ENCODE measurements at regions not wholly inside any gene's neighbourhood (a gene's known extent, or its start where the extent isn't known, plus 50 kb on each side); places are given as distances from the start of the nearest gene placed in this dataset.

DNA sequence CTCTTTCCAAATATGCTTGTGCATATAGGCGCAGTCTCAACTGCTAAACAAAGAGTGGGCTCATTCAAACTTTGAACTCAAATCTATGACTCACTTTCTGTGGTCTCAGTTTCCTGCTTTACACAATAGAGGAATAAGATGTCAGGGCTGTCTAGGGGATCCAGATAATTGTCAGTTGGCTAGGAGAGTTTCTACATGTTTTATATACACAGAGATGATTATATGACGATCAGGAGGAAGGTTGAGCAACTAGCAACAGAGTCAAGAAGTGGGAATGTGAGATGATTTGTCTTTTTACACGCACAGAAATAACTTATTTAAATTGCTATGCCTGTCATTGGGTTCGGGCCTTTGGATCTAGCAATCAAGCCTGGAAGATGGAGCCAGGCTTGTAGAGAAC lies 299.4 kb upstream of the LYPLAL1 start:
- H3K27me3 Mint-ChIP-seq (ENCODE audit: insufficient read depth, unreplicated experiment), result no peaks in the 10 kb centered on the region
- no peaks in the 10 kb centered on the region for H3K4me1 ChIP-seq
- H3K36me3 Mint-ChIP-seq (ENCODE audit: insufficient read depth, unreplicated experiment), result no peaks in the 10 kb centered on the region
- H3K4me3 Mint-ChIP-seq (ENCODE audit: unreplicated experiment), result no peak overlapping the region
- BruUV-seq (replicated peaks), result no TSS peak
- H3K9me3 ChIP-seq, result no peaks in the 10 kb centered on the region
- ChIA-PET POLR2A (no interaction called here), CTCF (no interaction called here)
- DNase-seq, result no peak
- no peaks in the 10 kb centered on the region for H3K27me3 ChIP-seq (replicated peaks; ENCODE audit: control insufficient read depth, insufficient read depth, low read length)
- H3K4me1 Mint-ChIP-seq (ENCODE audit: low read depth, unreplicated experiment), result peaks cover 7% of the 10 kb centered on the region
- H3K4me3 ChIP-seq (ENCODE audit: low read depth, low read length), result no peak overlapping the region
- H3K27ac Mint-ChIP-seq (ENCODE audit: unreplicated experiment), result no peak overlapping the region
- H3K9me3 Mint-ChIP-seq (ENCODE audit: unreplicated experiment), result no peaks in the 10 kb centered on the region
- intact Hi-C loops (cut with micrococcal nuclease; ENCODE audit: unreplicated experiment), result no loop called here
- no peak for TF ChIP-seq CTCF (IDR thresholded peaks at IDR 0.05; ENCODE audit: insufficient read depth in 1 of 2, low read depth in 1 of 2, low read length in 1 of 2, severe bottlenecking in 1 of 2, unreplicated experiment in 1 of 2)
- no peaks in the 10 kb centered on the region for H3K36me3 ChIP-seq (ENCODE audit: control insufficient read depth, insufficient read depth, low read length)

DNA sequence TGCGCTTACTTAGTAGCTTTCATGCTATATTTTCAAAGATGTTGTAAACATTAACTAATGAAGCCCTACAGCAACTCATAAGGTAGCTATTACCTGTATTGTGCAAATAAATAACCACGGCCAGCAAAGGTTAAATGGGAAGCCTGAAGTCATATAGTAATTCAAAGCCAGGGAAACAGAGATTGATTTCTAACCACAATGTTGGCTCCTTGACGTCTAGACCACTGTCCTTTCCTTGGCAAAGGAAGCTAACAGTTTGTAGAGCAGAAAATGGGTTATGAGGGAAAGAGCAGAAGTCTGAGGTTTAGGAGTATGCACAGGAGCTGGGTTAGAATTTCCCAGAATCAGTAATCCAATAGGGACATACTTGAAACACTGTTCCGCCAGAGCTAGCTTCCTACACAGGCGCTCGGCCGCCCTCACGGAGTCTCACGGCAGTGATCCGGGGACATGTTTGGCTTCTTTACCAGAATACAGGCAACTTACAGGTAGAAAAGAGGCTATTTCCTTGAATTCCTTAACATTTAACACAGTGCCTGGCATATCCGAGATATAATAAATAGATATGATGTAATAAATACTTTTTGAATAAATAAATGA lies 298.8 kb upstream of the LYPLAL1 start:
- H3K4me3 Mint-ChIP-seq (ENCODE audit: unreplicated experiment), result no peak overlapping the region
- ChIA-PET POLR2A (no interaction called here), CTCF (no interaction called here)
- H3K27me3 Mint-ChIP-seq (ENCODE audit: insufficient read depth, unreplicated experiment), result no peaks in the 10 kb centered on the region
- H3K4me1 Mint-ChIP-seq (ENCODE audit: low read depth, unreplicated experiment), result peaks cover 7% of the 10 kb centered on the region
- no peak overlapping the region for H3K27ac Mint-ChIP-seq (ENCODE audit: unreplicated experiment)
- intact Hi-C loops (cut with micrococcal nuclease; ENCODE audit: unreplicated experiment), result no loop called here
- no peaks in the 10 kb centered on the region for H3K36me3 ChIP-seq (ENCODE audit: control insufficient read depth, insufficient read depth, low read length)
- DNase-seq, result no peak
- no peak for TF ChIP-seq CTCF (IDR thresholded peaks at IDR 0.05; ENCODE audit: insufficient read depth in 1 of 2, low read depth in 1 of 2, low read length in 1 of 2, severe bottlenecking in 1 of 2, unreplicated experiment in 1 of 2)
- H3K4me1 ChIP-seq, result no peaks in the 10 kb centered on the region
- H3K9me3 Mint-ChIP-seq (ENCODE audit: unreplicated experiment), result no peaks in the 10 kb centered on the region
- no TSS peak for BruUV-seq (replicated peaks)
- H3K4me3 ChIP-seq (ENCODE audit: low read depth, low read length), result no peak overlapping the region
- no peaks in the 10 kb centered on the region for H3K27me3 ChIP-seq (replicated peaks; ENCODE audit: control insufficient read depth, insufficient read depth, low read length)
- H3K9me3 ChIP-seq, result no peaks in the 10 kb centered on the region
- no peaks in the 10 kb centered on the region for H3K36me3 Mint-ChIP-seq (ENCODE audit: insufficient read depth, unreplicated experiment)

GRCh38 chr1:218878369-218878768 lies 295.3 kb upstream of the LYPLAL1 start:
- BruUV-seq (replicated peaks), result no TSS peak
- TF ChIP-seq CTCF (IDR thresholded peaks at IDR 0.05; ENCODE audit: insufficient read depth in 1 of 2, low read depth in 1 of 2, low read length in 1 of 2, severe bottlenecking in 1 of 2, unreplicated experiment in 1 of 2), result no peak
- Histone ChIP-seq H3K4me1 (no peaks in the 10 kb centered on the region), H3K27me3 (replicated peaks; ENCODE audit: control insufficient read depth, insufficient read depth, low read length) (no peaks in the 10 kb centered on the region), H3K9me3 (no peaks in the 10 kb centered on the region), H3K36me3 (ENCODE audit: control insufficient read depth, insufficient read depth, low read length) (no peaks in the 10 kb centered on the region), H3K4me3 (ENCODE audit: low read depth, low read length) (no peak overlapping the region)
- POLR2A ChIA-PET, result no interaction called here
- Mint-ChIP-seq H3K36me3 (ENCODE audit: insufficient read depth, unreplicated experiment) (no peaks in the 10 kb centered on the region), H3K4me1 (ENCODE audit: low read depth, unreplicated experiment) (peaks cover 7% of the 10 kb centered on the region), H3K4me3 (ENCODE audit: unreplicated experiment) (no peak overlapping the region), H3K27me3 (ENCODE audit: insufficient read depth, unreplicated experiment) (no peaks in the 10 kb centered on the region), H3K9me3 (ENCODE audit: unreplicated experiment) (no peaks in the 10 kb centered on the region), H3K27ac (ENCODE audit: unreplicated experiment) (no peak overlapping the region)
- intact Hi-C loops (cut with micrococcal nuclease; ENCODE audit: unreplicated experiment), result no loop called here
- CTCF ChIA-PET, result no interaction called here
- DNase-seq, result no peak
